IPS DF 4.7 (cell line): ENCODE measurements at regions not wholly inside any gene's neighbourhood (a gene's known extent, or its start where the extent isn't known, plus 50 kb on each side); places are given as distances from the start of the nearest gene placed in this dataset.
"Not testable (repeated sequence)": the region's sequence is repeated elsewhere in the genome, so short reads cannot be mapped to it uniquely, and the experiment has no call there.

Source experiments
- DNase-seq: peaks from one replicate; pipeline ENCODE4 v3.0.0-alpha.2; 2013; ENCODE audit warnings: low spot score; ENCODE audit errors: extremely low read depth

DNA sequence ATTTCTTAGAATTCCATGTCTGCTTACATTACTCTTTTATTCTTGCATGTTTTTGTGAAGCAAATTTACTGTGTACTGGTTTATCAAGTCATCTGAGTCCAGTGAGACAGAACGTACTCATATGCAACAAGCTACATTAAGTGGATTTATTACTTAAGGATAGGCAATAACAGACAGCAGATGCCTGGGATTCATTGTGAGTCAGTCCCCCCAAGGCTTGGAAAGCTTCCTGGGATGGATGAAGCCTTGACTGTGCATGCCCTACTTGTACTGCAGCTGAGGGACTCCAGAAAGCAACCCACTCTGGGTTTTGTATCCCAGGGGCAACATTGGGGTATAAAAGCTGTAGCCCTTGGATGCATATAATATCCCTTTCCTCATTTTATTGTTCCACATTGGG lies 113.4 kb upstream of the RAB18 start:
- DNase-seq, result no peak

DNA sequence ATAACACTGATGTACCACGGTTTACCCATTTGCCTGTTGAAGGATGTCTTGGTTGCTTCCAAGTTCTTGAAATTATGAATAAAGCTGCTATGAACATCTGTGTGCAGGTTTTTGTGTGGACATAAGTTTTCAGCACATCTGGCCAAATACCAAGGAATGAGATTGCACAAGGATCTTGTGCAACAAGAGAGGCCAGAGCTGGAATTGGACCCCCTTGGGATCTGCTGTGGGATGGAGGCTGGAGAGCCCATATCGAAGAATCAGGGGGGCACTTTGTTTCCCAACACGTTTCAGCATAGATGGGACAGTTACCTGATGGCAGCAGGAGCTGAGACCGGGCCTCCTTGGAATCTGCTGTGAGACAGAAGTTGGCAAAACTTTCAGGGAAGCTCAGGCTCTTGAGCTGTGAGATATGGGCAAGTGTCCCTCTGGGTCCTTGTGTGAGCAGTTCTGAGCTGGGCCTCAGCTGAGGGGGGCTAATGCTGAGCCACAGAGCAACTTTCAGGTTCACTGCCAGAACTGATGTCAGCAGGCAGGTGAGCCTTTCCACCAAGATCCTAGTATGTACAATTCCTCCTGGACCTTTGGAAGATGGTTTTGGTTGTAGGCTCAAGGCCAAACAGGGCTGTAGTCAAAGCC lies 115.2 kb upstream of the RAB18 start:
- no peak for DNase-seq

- no peak for DNase-seq
Observed at GRCh38 chr10:27383595-27384542, 120.2 kb upstream of the RAB18 start.

DNA sequence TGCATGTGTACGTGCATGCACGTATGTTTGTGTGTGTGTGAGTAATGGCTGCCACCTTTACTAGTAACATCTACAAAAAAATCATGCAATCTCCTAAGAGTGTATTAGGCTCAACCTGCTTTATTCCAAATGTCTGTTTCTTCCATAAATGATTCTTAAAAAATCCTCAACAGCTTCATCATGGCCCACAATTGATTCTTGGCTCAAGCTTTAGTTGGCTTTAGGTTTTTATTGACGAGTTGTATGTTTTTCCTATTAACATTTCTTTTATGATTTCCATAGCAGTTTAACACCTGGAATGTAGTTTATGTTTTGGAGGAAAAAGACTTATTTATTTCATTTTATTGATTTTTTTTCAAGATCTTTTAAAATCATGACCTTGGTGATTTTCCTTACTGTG lies 121.9 kb upstream of the RAB18 start:
- DNase-seq, result no peak

GRCh38 chr10:27380929-27381358 lies 123.2 kb upstream of the RAB18 start:
- no peak for DNase-seq

GRCh38 chr10:27379041-27379440 lies 125.1 kb upstream of the RAB18 start:
- not testable (repeated sequence) for DNase-seq

- DNase-seq, result no peak
Observed at GRCh38 chr10:27373566-27374160, 130.4 kb upstream of the RAB18 start.

- no peak for DNase-seq
Observed at GRCh38 chr10:27372095-27372494, 131.5 kb upstream of the ACBD5 start.

- DNase-seq, result not testable (repeated sequence)
Observed at GRCh38 chr10:27371375-27371774, 130.8 kb upstream of the ACBD5 start.

- no peak for DNase-seq
Observed at GRCh38 chr10:27369880-27370279, 129.3 kb upstream of the ACBD5 start.

- DNase-seq, result no peak
Observed at GRCh38 chr10:27368706-27369105, 128.1 kb upstream of the ACBD5 start.

GRCh38 chr10:27366769-27367168 lies 126.2 kb upstream of the ACBD5 start:
- no peak for DNase-seq

GRCh38 chr10:27364028-27364427 lies 123.4 kb upstream of the ACBD5 start:
- no peak for DNase-seq

- peak; percentile 25 for DNase-seq
Observed at GRCh38 chr10:27360581-27361172, 120.1 kb upstream of the ACBD5 start.

DNA sequence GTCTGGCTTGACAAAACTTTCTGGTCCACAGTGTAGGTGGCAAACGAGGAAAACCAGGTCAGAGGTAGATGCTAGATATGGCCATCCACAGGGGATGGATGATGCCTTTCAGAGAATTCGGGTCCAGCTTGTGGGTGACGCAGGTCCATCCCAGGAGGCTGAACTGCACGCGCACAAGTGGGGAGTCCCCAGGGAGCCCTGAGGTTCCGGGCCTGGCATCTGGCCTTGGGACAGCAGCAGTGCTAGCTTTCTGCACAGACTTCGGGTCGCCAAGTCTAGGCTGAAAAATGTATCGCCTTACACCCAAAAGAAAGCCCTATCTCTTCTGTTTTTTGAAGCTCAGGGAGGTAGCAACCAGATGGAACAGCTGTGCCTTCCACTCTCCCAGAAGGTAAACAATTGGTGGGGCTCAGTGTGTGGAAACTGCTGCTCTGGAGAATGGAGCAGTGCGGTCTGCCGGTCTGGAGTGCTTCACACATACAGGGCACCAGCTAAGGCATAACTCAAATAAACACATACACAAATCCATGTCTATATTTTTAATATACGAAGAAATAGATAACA lies 119.3 kb upstream of the ACBD5 start:
- no peak for DNase-seq

- no peak for DNase-seq
Observed at GRCh38 chr10:27356738-27357137, 116.1 kb upstream of the ACBD5 start.

GRCh38 chr10:27355918-27356573 lies 115.4 kb upstream of the ACBD5 start:
- no peak for DNase-seq

DNA sequence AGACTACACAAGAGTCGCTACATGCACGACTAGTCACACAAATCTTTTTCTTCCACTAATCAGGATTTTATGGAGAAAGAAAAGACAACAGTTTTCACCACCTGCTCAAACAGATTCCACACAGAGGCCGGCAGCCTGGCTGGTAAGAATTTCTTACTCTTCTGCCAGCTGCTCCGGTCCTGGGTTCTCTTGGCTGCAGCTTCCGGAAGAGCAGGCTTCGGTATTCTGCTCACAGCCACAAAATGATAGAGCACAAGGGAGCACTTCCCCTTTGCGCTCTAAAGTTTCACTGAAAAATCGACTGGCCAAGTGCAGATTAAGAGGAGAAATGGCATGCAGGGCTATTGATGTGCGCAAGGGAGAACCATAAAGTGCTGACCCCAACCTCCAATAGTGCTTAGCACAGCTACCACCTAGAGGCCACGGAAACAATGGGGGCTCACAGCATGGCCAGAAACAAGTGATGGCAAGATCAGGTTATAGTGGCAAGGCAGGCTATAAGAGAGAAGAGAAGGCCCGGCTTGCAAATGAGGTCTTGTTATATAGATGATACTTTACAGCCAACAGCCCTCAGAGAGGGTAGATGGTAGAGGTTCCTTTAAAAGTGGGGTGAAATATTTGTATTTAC lies 114.2 kb upstream of the ACBD5 start:
- not testable (repeated sequence) for DNase-seq

DNA sequence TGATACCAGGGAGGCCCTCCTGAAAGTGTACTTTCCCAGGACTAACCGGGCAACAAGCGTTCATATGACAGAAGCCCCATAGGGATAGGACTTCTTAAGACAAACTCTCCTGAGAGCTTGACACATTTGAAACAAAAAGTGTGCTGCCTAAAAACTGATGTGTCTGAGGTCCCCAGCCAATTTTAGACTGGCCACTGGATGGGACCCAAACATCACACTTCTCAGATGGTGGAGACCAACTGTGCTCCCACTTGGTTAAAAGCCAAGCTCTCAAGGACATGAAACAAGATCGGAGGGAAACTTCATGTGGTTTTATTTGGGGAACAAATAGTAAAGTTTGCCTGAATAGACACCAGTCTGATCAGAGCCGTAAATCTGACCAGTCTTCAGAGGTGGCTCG lies 113.5 kb upstream of the ACBD5 start:
- DNase-seq, result not testable (repeated sequence)

DNA sequence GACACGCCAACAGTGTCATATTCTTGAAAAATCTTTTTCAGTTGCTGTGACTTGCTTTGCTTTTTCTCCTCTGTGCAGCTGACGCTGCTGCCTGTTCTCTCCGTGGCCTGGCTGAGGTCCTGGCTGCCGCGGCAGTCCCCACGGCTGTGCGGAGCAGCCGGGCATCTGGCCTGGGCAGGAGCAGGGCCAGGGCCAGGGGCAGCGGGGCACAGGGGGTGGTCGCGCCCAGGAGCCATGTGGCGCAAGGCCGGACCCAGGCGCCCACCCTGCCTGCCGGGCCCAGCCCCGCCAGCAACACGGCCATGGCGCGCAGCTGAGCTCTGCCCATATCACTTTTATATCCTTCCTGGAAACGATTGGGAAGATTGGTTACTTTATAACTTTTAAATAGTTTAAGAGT lies 109.4 kb upstream of the ACBD5 start:
- DNase-seq, result no peak

- not testable (repeated sequence) for DNase-seq
Observed at GRCh38 chr10:27347827-27348207, 107.2 kb upstream of the ACBD5 start.
